Tibial artery (tissue), 4 donors: ENCODE measurements at regions not wholly inside any gene's neighbourhood (a gene's known extent, or its start where the extent isn't known, plus 50 kb on each side); places are given as distances from the start of the nearest gene placed in this dataset.

Experiments used
- DNase-seq, 2 donors: peaks; one replicate each; pipeline ENCODE4 v3.0.0-alpha.2; 2019
- H3K27ac ChIP-seq, 2 donors: fragments of 200-600 bp; sonication (generic) in 1 of 2; 1 replicate in 1 of 2; 2 replicates in 1 of 2; pipeline ENCODE4 v1.5.1; 2018 to 2019; ENCODE audit warnings: mild to moderate bottlenecking in 1 of 2
- H3K27me3 ChIP-seq, 2 donors: fragments of 200-600 bp; sonication (generic) in 1 of 2; one replicate each; pipeline versions ENCODE4 v1.5.1 to v1.6.0; 2016 to 2019
- H3K36me3 ChIP-seq, 3 donors: fragments of 200-600 bp; sonication (generic) in 2 of 3; one replicate each; pipeline ENCODE4 v1.5.1; 2016 to 2019; ENCODE audit warnings: mild to moderate bottlenecking in 2 of 3
- H3K4me1 ChIP-seq, 4 donors: fragments of 200-600 bp; sonication (generic) in 2 of 4; 1 replicate in 3 of 4; 2 replicates in 1 of 4; pipeline ENCODE4 v1.5.1; 2016 to 2019
- H3K4me3 ChIP-seq, 2 donors: fragments of 200-600 bp; sonication (generic) in 1 of 2; 1 replicate in 1 of 2; 2 replicates in 1 of 2; pipeline ENCODE4 v1.5.1; 2018 to 2019; ENCODE audit warnings: mild to moderate bottlenecking in 2 of 2
- H3K9me3 ChIP-seq, 3 donors: fragments of 200-600 bp; sonication (generic) in 1 of 3; one replicate each; pipeline ENCODE4 v1.5.1; 2016 to 2019
- CTCF ChIP-seq, 2 experiments: fragments of 200-600 bp in 1 of 2; fragments of 450-650 bp in 1 of 2; IDR thresholded peaks; one replicate each; pipeline ENCODE4 v1.5.1; 2017 to 2019; ENCODE audit warnings: antibody characterized with exemption in 2 of 2, mild to moderate bottlenecking in 1 of 2, moderate library complexity in 1 of 2
- intact Hi-C: fragments of 100-400 bp; cut with DNase I; formaldehyde crosslinking; loops from one replicate; pipeline ENCODE4 v1.15.0; 2023; ENCODE audit warnings: low total_unique reads

GRCh38 chr13:54133746-54134145 is 1105.1 kb downstream of the OLFM4 start:
- Histone ChIP-seq H3K27ac (no peak overlapping the region), H3K27me3 (no peaks in the 10 kb centered on the region), H3K4me1 (no peaks in the 10 kb centered on the region), H3K36me3 (no peaks in the 10 kb centered on the region), H3K9me3 (no peaks in the 10 kb centered on the region), H3K4me3 (no peak overlapping the region)
- intact Hi-C loops = loop anchor here (5.0 kb wide), 1 partner anchor 1291 kb away; no protein-coding TSS in a partner anchor
- TF ChIP-seq CTCF (IDR thresholded peaks at IDR 0.05) = no peak
- DNase-seq = no peak

GRCh38 chr13:54144828-54145227 is 1116.2 kb downstream of the OLFM4 start:
- Histone ChIP-seq H3K4me1 (no peaks in the 10 kb centered on the region), H3K36me3 (no peaks in the 10 kb centered on the region), H3K27ac (no peak overlapping the region), H3K27me3 (no peaks in the 10 kb centered on the region), H3K9me3 (no peaks in the 10 kb centered on the region), H3K4me3 (no peak overlapping the region)
- DNase-seq = no peak
- intact Hi-C loops = no loop called here
- TF ChIP-seq CTCF (IDR thresholded peaks at IDR 0.05) = no peak

- H3K27ac ChIP-seq = no peak overlapping the region
- intact Hi-C loops = no loop called here
- H3K4me3 ChIP-seq = no peak overlapping the region
- no peak for DNase-seq
- no peaks in the 10 kb centered on the region for H3K4me1 ChIP-seq
- no peak for TF ChIP-seq CTCF (IDR thresholded peaks at IDR 0.05)
- H3K9me3 ChIP-seq = no peaks in the 10 kb centered on the region
- no peaks in the 10 kb centered on the region for H3K27me3 ChIP-seq
- no peaks in the 10 kb centered on the region for H3K36me3 ChIP-seq
Observed at GRCh38 chr13:54150851-54151250, 1122.2 kb downstream of the OLFM4 start.

GRCh38 chr13:54162069-54162468 is 1133.5 kb downstream of the OLFM4 start:
- TF ChIP-seq CTCF (IDR thresholded peaks at IDR 0.05) = no peak
- no peak for DNase-seq
- Histone ChIP-seq H3K4me3 (no peak overlapping the region), H3K27me3 (no peaks in the 10 kb centered on the region), H3K36me3 (no peaks in the 10 kb centered on the region), H3K9me3 (no peaks in the 10 kb centered on the region), H3K27ac (no peak overlapping the region), H3K4me1 (no peaks in the 10 kb centered on the region)
- intact Hi-C loops = no loop called here

- Histone ChIP-seq H3K36me3 (no peaks in the 10 kb centered on the region), H3K4me1 (no peaks in the 10 kb centered on the region), H3K9me3 (no peaks in the 10 kb centered on the region), H3K4me3 (no peak overlapping the region), H3K27ac (no peak overlapping the region), H3K27me3 (no peaks in the 10 kb centered on the region)
- no peak for DNase-seq
- TF ChIP-seq CTCF (IDR thresholded peaks at IDR 0.05) = no peak
- intact Hi-C loops = no loop called here
Observed at GRCh38 chr13:54165581-54166215, 1137.1 kb downstream of the OLFM4 start.

- H3K27ac ChIP-seq = no peak overlapping the region
- no peaks in the 10 kb centered on the region for H3K4me1 ChIP-seq
- H3K36me3 ChIP-seq = no peaks in the 10 kb centered on the region
- no peaks in the 10 kb centered on the region for H3K9me3 ChIP-seq
- no peak for DNase-seq
- H3K27me3 ChIP-seq = no peaks in the 10 kb centered on the region
- no peak for TF ChIP-seq CTCF (IDR thresholded peaks at IDR 0.05)
- intact Hi-C loops = no loop called here
- no peak overlapping the region for H3K4me3 ChIP-seq
Observed at GRCh38 chr13:54173996-54174395, 1145.4 kb downstream of the OLFM4 start.
